Left lobe of liver (tissue), 2 donors: ENCODE measurements at regions not wholly inside any gene's neighbourhood (a gene's known extent, or its start where the extent isn't known, plus 50 kb on each side); places are given as distances from the start of the nearest gene placed in this dataset.

Experiments
- ATAC-seq: fragments of 200-7000 bp; cut with Tn5 transposase; one replicate; pipeline ENCODE4 v1.9.1; 2020; ENCODE audit warnings: mild to moderate bottlenecking, moderate library complexity
- DNase-seq: peaks from one replicate; pipeline ENCODE4 v3.0.0-alpha.2; 2020; ENCODE audit warnings: low spot score
- donor health status: DM: no; HTN: no; CAD: no; lungs with moderate emphysema.
- donor health status: DM: no; HTN: yes; CAD: no.

DNA sequence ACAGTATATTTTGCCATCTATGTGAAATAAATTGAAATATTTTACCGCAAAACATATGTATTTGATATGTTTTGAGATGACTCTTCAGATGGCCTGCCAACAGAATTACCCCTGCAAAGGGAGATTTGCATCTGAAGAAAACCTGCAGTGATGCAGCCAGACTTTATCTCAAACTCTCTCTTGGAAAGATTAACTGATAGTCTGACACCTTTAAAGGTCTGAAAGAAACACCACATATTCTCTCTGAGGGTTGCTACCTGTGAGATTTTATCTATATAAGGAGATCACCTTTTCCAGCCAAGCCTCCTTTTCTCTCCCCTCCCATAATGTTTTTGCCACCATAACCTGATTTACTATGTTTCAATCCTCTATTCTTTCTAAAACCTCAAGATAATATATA is 1106.3 kb upstream of the IGFBP7 start:
- DNase-seq (no peak), ATAC-seq (no peak)

DNA sequence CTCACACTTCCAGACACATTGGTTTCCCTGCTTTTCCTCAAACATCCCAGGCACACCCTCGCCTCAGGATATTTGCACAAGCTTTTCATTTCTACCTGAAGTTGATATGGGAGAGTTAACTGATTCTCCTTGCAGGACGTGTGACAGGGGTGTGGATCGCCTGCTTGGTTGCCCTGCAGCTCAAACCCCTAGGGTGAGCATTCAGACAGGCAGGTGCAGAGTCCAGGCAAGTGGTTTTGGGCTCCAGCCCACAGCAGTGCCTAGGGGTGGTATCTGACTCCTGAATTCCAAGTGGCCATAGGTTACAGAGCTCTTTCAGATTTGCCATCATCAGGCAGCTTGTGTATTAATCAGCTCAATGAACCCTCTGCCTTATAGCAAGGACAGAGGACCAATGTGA is 1104.2 kb upstream of the IGFBP7 start:
- DNase-seq (no peak), ATAC-seq (no peak)

DNA sequence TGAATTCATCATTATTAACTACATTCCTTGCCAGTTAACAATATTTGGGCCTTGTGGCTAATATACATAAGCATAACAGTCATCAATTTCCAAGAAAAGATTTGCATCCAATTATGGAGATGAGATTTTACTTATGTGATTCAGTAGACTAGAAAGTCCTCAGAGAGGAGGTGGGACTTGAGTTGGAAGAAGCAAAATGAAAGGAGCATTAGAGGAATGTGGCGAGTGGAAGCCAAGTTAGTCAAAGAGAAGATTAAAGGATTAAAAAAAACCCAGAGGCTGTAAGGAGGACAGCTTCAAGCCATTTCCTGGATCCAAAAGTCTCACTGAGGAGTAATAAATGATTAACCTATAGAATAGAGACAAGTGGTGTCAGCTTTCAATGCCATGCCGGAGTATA is 1099.4 kb upstream of the IGFBP7 start:
- DNase-seq: no peak
- ATAC-seq: no peak

DNA sequence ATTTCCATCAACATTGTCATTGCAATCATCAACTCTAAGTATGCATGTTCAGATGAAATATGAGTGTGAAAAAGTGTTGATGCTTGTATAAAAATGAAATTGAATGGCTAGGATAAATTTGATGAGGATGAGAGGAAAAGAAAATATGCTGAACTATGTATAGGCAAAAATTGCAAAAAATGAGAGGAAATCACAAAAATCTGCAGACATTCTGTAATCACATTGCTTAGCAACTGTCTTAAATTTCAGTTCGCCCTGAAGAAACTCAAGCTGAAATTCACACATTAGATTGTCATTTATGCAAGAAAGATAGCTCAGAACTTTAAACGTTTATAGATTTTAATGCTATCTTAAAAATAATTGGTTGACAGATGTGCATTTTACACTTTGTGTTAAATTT is 1098.8 kb upstream of the IGFBP7 start:
- DNase-seq: no peak
- no peak for ATAC-seq

DNA sequence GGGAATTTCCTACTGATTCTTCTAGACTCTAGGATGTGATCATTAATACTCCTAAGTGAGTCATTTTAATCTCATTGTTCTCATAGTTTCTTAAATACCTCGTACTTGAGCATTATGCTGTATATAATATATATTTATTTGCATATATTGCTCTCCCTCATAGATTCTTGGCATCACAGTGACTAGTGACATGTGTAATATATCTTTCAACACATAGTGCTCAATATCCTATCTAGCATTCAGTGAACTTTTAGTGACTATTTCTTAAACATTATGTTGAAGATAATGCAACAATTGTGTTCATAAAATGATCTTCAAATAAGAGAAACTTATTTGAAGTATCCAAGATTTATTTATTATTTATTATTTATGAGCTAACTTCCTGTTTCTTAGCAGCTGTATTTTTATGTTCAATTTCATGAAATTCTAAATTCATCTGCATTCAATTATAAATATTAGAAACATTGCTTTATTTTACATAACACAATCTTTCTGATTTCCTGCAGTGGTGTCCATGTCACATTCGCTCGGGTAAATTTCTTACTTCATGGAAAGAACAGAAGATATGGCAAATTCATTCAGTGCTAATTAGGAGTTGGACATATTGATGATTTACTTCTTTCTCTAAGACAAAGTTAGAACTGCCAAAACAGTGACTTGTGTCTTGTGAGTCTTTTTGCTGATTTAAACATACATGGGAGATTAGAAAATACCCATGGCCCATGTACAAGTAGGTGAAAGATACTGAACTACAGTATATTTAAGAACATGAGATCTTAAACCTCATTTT is 1095.5 kb upstream of the IGFBP7 start:
- DNase-seq: no peak
- ATAC-seq: no peak

DNA sequence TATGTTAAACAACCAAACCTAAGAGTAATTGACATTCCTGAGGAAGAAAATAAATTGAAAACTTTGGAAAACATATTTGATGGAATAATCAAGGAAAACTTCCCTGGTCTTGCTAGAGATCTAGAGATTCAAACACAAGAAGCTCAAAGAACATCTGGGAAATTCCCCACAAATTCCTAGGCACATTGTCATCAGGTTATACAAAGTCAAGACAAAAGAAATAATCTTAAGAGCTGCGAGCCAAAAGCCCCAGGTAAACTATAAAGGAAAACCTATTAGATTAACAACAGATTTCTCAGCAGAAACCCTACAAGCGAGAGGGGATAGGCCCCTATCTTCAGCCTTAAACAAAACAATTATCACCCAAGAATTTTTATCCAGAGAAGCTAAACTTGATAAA is 1082.0 kb upstream of the IGFBP7 start:
- no peak for DNase-seq
- ATAC-seq: no peak

DNA sequence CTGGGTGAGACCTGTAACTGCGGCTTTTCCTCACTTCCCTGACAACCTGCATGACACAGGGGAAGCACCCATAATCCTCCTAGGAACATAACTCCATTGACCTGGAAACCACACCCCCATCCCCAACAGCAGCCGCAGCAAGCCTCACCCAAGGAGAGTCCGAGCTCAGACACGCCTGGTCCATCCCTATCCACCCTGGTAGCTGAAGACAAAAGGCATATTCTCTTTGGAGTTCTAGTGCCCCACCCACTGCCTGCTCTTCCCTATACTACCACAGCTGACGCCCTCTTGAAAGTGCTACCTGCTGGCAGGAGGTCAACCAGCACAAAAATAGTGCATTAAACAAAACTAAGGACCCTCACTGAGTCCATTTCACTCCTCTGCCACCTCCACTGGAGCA is 1080.9 kb upstream of the IGFBP7 start:
- ATAC-seq (no peak), DNase-seq (no peak)

DNA sequence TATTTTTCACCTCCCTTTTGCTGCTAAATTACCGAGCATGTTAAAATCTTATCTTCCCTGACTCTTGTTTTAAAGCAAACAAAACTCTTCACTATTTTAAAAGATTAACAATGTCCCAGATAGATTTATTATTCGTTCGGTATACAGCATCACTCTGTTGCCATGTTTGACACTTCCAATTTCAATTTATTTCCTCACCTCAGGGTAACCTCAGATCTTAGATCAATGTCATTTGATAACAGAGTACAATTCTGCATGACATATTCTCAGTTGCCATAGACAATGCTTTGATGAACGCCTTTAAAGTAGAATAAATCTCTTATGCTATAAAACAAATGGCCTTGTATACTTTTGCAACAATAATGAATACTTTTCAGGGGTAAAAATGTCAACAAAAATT is 1078.1 kb upstream of the IGFBP7 start:
- ATAC-seq (no peak), DNase-seq (no peak)

DNA sequence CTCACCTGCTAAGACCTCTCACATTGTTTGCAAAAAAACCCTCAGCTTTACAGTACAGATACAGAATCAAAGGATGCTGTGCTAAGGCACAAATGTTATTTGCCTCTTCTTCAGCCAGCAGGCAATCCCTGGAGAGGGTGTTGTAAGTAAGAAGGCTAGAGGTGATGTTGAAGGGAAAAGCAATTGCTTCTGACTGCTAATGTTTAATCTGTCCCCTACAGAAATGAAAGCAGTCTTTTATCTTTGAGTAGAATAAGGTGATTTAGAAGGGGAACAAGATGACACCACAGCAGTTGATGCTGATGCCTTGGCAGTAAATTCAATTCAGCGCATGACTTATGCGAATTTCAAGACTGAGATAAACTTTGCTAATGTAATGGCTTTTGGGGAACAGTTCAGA is 1064.8 kb upstream of the IGFBP7 start:
- DNase-seq: no peak
- ATAC-seq: no peak

DNA sequence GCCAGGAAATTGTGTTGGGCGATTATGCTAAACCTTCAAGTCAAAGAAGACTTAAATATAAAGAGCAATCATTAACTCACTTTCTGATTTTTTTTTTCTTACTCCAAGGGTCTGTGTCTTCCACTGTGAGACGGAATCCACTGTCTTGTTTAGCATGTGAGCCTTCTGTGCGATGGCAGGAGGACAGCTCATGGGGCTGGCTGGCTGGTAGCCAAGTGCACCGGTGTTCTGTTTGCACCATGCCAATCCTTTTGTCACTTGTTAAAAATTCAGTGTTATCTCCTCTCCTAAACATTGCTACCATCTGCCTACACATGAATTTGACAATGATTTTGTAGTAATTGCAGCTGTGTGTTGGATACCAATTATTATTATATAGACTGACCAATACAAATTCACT is 1056.3 kb upstream of the IGFBP7 start:
- ATAC-seq: no peak
- DNase-seq: no peak

DNA sequence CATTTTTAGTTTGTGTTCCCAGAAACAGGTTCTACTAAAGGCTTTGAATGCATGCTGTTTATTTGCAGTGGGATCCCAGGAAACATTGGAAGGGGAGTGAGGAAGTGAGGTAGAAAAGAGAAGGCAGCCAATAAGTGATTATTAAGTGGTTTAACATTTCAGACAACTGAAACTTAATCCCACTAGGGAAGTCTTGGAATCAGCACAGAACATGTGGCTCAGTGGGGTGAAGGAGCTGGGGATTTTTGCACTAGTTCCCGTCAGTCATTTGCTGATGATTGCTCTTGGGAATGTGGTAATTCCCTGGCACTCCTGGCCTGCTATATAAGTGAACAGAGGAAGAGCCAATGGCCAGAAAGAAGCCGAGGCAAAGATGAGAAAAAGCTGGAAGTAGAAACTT is 1053.0 kb upstream of the IGFBP7 start:
- ATAC-seq (no peak), DNase-seq (no peak)

DNA sequence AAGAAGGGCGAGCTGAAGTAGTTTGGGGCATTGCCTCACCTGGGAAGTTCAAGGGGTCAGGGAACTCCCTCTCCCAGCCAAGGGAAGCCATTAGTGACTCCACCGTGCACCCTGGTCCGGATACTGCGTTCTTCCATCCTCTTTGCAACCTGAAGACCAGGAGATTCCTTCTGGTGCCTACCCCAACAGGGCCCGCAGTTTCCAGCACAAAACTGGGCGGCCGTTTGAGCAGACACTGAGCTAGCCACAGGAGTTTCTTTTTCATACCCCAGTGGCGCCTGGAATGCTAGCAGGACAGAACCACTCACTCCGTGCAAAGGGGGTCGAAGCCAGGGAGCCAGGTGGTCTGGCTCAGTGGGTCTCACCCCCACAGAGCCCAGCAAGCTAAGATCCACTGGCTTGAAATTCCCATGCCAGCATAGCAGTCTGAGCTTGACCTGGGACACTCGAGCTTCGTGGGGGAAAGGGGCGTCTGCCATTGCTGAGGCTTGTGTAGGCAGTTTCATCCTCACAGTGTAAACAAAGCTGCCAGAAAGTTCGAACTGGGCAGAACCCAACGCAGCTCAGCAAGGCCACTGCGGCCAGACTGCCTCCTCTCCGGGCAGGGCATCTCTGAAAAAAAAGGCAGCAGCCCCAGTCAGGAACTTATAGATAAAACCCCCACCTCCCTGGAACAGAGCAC is 1039.4 kb upstream of the IGFBP7 start:
- ATAC-seq (no peak), DNase-seq (no peak)

DNA sequence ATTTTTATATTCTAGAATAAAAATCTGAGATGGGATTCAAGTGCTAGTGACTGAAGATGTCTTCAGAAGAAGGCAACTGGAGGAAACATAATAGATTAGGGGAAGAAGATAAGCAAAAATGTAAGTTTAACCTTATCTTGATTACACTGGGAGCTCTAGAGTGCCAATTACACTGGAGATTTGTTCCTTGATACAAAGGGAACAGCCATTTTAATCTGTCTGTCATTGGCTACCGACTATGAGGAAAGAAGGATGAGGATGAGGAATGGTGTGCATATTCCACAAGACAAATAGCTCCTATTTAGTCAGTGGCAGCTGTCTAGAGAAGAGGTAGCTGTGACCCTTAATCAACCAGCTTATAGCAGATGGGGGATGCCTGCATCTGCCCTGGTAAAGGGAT is 1034.5 kb upstream of the IGFBP7 start:
- ATAC-seq: no peak
- DNase-seq: no peak

DNA sequence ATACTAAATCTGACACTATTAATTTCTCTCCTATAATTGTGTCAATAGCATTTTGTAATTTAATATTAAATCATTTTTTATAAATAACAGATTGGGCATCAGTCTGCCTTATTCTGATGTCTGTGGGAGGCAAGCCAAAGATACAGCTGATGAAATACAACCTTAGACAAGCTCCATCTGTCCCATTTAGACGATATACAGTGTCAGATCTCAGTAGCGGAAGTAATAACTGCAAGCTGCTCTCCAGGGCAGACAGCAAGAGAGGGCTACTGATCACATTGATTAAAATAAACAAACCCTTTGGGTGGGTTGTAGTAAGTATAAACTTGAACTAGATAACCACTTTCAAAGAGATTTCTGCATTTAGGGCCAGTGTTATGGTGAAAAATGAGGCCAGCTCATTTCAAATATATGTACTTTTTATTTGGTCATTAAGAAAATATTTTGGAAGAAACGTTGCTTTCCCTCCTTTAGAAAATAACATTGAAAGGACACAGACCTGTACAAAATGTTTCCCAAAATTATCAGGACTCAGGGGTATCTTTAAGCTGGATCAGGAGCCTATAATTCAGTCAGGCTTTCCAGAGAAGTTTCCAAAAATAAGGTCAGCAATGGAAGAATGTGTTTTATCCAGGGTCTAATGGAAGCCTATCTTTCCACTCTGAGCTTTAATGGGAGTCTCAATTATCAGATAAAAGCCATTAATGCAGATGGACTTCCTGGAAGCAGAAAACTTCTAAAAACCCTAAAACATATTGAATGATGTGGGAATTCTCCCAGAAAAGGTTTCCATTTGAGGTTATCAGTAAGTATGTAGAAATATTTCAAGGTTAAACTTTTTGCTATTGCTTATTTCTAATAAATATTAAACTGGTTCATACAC is 1028.8 kb upstream of the IGFBP7 start:
- ATAC-seq (no peak), DNase-seq (no peak)

DNA sequence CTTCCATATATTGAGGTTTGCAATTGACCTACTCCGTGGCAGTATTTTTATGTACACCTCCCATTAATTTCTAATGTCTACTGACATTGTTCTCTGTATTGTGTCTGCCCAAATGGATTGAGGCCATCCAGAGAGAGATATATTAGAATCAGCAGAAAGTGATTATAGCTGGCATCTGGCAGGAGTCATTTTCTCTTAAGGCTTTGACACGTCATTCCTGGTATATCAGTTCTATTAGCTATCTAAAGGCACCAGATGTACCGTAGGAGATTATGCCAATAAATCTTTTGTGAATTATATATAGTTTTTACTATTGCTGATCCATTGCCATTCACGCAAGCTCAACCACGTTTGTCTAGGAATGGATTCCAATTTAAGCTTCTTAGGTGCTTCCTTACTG is 1026.4 kb upstream of the IGFBP7 start:
- DNase-seq (no peak), ATAC-seq (no peak)

DNA sequence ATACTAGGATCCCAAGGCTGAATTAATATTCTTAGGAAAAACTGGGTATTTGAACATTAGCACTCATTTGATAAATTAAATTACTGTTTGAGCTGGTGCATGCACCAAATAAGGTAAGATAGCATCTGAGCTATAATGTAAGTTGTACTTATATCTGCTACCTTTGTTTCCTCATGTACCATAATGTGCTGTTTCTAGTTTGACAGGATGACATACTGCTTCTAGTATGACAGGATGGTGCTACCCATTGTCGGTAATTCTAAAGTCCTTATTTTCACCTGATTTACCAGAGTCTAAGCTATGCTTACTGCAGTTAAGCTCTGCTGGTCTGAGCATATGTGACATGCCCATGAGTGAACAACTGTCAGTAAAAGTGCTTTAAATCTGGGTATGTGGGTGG is 1017.5 kb upstream of the IGFBP7 start:
- DNase-seq (no peak), ATAC-seq (no peak)

DNA sequence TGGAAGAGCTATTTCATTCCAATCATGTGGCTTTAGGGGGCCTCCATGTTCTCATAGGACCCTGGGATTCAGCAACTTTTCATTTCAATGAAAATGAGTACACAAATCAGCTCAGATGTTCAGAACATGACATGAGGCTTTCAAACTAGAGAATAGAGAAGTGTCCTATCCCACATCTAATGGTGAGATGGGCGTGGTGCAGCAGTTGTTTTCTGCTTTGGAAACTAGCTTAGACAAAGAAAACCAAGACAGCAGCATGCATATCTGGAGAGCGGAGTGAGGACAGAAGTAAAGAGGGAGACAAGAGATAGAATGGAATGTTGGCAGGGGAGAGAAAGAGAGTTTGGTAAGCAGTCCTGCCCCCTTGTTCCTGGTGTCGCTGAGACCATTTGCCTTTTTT is 1009.1 kb upstream of the IGFBP7 start:
- no peak for ATAC-seq
- no peak for DNase-seq

DNA sequence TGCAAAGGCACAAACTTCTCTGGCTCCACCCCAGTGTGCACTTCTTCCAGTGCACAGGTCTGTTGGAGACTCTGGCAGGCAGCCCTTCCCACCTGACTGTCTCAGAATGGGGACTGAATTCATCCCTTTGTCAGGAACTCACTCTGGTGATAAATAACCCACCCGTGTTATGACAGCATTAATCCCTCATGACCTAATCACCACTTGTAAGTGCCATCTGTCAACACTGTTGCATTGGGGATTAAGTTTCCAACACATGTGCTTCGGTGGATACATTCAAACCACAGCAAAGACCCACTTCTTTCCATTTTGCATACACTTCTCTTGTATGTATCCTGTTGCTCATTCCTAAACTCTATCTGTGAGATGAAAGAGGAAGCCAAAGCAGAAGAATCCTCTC is 1002.9 kb upstream of the IGFBP7 start:
- DNase-seq (no peak), ATAC-seq (no peak)

DNA sequence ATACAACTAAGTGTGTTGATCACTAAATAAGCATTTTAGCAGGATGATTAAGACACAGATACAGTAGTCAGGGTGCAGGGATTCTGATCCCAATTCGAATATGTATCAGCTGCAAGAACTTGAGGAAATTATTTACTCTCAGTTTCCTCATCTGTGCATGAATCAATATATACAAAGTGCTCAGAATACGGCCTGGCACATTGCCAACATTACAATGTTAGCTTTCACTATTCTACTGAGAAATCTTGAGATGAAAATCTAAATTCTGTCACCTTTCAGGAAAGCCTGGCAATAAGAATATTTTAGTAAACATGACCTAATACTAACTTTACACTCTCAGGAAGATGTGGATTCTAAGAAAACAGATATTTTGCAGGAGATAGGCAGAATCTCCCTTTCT is 1001.6 kb upstream of the IGFBP7 start:
- DNase-seq: no peak
- ATAC-seq: no peak

DNA sequence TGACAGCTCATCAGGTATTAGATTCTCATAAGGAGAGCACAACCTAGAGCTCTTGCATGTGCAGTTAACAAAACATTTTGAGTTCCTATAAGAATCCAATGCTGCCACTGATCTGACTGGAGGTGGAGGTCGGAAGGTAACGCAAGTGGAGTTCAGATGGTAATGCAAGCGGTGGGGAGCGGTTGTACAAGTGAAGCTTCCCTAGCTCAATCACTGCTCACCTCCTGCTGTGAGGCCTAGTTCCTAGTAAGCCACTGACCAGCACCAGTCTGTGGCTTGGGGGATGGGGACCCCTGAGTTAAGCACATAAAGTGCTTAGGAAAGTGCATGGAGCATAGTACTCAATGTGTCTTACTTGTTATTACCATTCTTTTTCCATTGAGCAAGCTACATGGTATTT is 983.2 kb upstream of the IGFBP7 start:
- no peak for DNase-seq
- ATAC-seq: no peak

DNA sequence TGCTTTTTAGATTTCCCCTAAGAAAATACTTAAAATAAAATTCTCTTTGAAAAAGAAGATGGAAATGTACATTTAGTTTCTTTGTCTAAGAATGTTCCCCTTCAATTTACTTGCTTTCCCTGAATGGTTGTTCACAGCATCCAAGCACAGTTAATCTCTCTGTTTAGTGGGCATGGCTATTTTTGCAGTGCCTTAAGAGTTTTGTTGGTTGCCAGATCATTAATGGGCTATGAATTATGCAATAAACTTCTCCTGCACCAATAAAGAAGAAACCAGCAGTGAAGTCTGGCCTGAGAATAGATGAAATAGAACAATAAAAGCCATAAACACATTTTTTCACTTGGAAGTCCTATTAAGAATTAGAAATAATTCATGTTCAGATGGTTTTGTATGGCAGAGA is 980.4 kb upstream of the IGFBP7 start:
- DNase-seq (no peak), ATAC-seq (no peak)

DNA sequence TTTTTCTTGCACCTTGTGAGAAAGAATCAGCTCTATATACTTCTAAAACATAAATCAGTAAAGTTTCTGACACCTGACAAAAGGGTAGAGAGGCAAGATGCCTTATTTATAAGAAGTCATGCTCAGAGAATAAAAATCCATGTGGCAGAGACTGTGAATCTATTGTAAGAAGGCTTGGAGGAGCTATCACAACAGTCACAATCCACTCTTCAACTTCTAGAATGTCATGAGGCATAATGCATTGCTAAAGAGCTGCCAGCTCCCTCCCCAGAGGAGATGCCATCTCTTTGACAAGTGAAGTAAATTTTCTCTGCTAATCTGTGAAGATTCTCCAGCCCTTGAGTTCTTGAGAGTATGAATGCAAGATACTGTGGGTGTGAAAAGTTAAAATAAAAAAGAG is 971.2 kb upstream of the IGFBP7 start:
- ATAC-seq (no peak), DNase-seq (no peak)
